Stimulated activated CD4-positive, alpha-beta T cell treated with anti-CD3 and anti-CD28 coated beads, Interleukin-1b, Interleukin-23, amount 100 ng/mL, for 48 hours (primary cell): ENCODE measurements at regions not wholly inside any gene's neighbourhood (a gene's known extent, or its start where the extent isn't known, plus 50 kb on each side); places are given as distances from the start of the nearest gene placed in this dataset.

Experiments
- DNase-seq: peaks from one replicate; pipeline ENCODE4 v3.0.0-alpha.2; 2020

DNA sequence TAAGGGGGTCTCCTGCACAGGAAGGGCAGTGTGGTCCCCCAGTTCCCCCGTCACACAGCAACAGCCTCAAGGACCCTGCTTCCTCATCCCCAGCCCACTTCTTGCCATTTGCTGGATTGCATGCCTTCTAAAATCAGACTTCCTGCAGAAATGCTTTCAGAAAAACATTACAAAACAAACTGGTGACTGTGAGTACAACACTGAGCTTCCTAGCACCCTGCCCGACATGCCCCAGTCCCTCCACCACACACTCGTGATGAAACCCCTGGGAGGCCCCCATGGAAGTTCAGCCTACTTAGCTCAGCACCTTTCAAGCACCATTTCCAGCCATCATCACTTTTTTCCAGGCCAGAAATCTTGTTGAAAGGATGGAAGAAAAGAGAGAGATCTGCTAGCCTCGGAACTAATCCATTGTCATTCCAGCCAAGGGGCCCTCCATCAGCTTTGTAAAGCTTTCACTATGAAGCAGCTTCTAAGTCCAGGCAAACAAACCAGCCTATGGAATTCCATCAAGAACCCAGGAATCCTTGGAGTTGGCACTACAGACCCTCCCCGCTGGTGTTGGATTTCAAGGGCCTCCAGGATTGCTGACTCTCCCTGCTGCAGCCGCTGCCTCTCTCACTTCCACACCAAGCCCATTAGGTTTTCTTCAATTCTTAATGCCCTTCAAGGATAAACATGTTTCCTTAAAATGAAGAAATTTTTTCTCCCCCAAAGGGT lies 114.6 kb downstream of the C5orf15 start:
- no peak for DNase-seq

DNA sequence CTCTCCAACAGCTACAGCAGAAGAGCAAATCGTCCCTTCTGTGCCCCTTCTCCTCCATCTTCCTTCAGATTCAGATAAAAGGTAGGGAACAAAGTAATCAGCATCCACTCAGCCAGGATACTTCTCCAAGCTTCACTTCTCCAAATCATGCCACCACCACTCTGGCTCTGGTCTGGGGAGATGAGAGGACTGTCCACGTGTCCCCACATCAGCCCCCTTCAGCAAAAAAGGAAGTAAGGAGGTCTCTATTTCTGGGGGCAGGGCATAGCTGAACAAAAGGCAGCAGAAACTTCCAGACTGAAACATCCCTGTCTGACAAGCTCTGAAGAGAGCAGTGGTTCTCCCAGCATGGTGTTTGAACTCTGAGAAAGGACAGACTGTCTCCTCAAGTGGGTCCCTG lies 116.9 kb downstream of the C5orf15 start:
- no peak for DNase-seq

DNA sequence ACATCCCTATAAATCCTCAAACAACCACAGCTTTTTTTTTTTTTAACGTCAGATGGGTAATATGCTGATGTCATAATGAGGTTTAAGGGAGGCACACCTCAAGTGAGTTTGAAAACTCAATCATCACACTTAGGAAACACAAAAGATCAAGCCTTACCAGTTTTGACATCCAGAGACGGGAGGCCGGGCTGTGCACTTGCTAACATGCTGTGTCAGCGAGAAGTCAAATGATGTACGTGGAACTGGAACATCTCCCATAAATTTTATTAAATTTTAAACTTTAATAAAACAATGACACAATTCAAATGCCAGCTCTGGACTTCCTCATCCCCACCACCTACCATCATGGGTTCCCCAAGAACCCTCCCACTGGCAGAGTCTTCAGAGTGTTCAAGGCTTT lies 117.6 kb downstream of the C5orf15 start:
- DNase-seq, result no peak

DNA sequence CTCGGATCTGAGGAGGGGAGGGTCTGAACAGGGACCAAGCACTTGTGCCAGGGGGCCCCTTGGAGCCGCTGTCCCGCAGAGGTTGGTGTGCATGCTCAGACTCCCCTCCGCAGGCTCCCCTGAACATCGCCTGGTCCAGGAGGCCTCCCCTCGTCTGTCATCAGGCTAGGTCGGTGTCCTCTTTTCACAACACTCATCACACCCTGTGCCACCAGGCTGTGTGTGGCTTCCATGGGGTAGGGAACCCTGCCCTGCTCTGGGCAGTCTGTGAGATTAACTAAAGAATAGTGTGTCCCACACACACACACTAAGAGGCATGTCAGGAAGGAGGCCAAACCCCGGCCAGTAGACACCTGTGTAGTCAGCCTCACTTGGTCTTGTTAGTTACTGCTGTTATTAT lies 119.3 kb downstream of the C5orf15 start:
- DNase-seq, result no peak

DNA sequence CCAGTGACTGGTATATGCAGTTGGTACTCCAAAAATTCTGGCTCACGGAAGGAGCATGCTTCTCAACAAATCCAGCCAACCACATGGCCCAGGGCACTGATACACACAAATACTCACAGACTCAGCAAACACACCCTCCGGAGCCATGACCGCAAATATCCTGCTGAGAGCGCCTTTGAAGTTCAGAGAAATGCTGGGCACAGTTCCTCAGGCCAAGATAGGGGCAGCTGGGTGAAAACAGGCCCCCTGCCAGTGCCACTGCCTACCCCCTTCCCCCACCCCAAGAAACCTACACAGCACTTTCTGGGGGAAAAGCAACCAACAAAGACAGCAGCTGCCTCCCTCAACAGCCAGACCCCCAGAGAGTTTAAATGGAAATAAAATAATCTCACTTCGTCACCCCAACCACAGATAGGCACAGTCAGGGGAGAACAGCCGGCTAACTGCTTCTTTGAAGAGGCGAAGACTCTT lies 120.0 kb downstream of the C5orf15 start:
- DNase-seq, result no peak

DNA sequence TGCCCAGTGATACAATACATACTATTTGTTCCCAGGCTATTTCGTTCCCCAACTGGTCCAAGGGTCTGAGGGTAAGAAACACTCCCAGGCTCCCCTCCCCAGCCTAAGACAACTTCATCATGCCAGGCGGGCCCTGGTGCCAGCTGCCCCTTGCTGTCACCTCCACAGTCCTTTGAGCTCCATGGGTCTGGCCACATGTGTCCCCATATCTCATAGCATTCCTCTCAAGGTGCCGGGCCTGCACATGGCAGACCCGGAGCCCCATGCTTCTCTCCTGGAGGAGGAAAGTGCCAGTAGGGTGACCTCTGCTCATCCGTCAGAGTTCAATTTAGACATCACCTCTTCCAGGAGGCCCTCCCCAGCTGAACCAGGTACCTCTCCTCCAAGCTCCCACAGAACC lies 120.5 kb downstream of the C5orf15 start:
- no peak for DNase-seq

DNA sequence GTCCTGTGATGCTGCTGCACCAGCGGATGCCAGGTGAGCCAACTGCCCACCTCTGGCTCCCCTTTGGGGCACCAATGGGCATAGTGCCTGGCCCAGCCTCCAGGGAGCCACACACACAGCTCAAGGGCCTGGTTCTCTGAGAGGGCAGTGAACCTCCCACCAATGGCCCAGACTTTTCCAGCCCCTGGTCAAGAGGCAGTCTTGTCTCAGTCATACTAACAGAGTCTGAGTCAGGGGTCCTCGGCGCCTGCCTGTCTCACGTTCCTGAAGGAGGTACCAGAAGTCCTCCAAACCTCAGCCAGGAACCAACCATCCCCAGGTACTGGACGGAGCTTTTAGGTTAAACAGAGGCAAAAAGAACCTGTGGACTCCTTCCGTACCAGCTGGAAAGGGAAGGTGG lies 121.1 kb downstream of the C5orf15 start:
- DNase-seq, result no peak

DNA sequence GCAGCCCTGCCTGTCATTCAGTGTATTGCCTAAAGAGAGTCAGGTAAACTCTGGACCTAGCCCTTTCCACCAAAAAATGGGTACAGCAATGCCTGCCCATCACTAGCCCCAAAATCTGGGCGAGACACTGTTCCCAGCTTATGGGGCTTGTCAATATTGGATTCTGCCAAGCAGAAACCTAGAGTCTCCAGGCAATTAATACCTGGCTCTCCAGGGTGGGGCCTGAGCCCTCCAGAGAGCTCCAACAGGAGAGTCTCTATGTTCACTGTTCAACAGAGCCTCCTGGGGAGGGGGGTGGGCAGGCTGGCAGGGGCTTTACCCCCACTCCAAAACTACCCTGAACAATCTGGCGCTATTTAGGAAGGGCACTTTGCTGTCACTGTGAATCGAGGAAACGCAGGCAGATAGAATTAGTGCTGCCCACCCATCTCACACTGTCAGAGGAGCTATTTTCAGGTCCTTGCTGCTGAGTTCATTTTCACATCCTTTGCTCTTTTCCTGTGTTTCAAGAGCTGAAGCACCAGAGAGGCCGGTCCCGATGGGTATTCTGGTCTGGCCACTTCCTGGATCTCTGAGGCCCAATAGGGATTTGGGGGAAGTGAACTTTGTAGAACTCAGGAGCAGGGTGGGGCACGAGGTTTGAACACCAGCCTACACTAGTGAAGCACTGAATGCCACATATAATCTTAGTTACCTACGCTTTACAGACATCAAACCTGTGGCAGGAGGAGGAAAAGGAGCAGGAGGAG lies 121.8 kb downstream of the C5orf15 start:
- no peak for DNase-seq

DNA sequence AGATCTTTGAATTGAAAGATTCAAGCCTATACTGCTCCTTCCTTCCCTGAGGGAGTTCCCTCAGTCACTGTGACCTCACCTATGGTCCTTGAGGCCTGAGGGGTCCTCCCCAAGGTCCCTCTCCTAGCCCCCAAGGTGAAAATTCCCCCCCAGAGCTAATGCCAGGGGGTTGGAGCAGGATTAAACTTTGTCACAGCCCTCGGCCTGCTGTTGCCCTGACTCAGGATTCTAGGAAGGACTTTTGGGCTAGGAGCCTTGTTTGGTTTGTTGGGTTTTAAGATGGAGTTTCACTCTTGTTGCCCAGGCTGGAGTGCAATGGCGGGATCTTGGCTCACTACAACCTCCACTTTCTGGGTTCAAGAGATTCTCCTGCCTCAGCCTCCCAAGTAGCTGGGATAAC lies 123.2 kb downstream of the C5orf15 start:
- DNase-seq, result no peak

DNA sequence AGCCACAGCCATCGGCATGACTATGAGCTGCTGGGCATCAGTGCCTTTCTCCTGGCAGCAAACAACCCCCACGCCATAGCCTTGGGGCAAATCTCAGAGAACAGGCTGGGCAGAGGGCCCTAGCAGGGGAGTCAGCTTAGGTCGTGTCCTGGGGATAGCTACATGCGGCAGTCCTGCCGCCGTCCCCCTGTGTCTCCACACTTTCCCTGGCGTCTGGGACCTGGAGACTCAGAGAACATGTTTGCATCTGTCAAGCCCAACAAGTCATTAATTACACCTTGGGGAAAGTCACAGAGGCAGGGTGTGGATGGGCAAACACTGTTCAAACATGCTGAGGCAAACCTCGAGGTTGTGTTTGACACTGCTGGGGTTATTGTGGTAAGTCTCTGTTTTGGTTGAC lies 123.6 kb downstream of the C5orf15 start:
- DNase-seq, result no peak

DNA sequence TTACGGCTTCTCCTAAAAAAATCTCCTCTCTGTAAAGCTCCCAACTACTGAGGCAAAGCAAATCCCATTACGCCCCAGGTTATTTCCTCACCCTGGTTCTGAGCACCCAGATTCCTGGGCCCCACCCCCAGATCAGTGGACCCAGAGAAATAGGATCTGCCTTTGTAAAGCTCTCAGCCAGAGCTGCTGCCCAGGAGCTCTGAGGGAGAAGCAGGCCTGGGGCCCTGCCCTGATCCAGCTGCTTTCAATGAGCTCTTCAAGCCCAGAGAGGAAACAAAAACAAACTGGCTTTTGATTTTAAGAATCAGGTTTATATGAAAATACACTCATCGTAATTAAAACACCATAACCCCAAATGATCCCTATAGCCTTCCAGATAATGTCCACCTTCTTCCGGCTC lies 124.5 kb downstream of the C5orf15 start:
- no peak for DNase-seq

DNA sequence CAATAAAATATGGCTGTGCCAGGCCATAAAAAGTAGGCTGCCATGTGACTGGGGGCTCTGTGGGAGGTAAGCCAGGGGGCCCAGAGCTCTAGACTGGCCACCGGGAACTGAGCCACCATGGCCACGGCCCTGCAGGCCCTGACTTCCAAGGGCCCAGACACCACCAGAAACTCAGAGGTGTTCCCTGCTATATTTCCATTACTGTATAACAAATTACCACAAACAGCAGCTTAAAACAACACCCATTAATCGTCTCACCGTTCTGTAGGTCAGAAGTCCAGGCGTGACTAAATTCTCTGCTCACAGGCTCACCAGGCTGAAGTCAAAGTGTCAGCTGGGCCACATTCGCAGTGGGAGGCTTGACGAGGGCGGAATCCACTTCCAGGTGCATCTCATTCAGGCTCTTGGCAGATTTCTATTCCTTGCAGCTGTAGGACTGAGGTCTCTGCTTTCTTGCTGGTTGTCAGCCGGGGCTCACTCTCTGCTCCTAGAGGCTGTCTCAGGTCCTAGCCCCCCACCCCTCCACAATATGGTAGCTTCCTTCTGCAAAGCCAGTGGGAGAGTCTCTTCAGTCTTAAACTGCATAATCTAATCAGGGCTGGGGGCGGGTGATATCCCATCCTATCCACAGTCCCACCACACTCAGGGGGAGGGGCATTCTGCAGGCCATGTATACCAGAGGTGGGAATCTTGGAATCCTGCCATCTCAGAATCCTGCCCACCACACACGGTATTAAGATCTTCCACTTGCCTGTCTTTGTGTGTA lies 125.4 kb downstream of the C5orf15 start:
- no peak for DNase-seq

DNA sequence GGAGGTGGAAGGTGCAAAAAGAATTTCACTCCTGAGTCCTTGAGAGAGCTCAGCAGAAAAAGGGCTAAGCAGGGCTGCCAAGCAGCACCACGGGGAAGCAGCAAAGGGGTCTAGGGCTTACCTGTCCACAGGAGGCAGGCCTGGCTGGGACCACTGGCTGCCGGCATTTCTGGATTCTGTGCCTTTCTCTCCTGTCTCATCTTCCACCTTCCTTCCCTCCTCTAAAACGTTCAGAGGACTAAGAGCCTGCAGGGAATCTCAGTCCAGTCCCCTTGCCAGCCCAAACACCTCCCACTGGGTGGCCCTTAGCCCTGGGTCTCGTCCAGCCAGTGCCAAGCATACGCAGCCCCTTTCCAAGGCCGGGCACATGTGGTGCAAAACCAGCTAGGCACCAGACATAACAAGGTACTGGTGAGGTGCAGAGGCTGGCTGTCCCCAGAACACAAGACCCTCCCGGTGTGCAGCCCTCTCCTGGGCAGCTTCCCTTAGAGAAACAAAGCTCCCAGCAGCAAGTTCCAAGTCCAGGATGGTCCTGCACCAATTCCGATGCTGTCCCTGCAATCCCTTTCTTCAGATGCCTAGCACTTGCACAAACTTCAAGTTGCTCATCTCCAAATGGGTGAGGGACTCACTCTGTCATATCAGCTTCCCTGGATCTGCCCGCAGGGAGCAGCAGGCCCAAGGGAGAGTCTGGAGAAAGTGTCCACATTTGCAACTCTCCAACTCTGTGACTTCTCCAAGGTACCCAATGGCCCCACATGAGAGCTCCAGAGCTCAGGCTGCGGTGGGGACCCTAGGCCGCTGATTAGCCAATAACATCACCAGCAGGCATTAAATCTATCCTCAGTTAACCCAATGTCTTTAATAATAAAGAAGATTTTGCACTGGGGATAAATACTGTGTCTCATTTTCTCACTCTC lies 126.3 kb downstream of the C5orf15 start:
- DNase-seq, result no peak

DNA sequence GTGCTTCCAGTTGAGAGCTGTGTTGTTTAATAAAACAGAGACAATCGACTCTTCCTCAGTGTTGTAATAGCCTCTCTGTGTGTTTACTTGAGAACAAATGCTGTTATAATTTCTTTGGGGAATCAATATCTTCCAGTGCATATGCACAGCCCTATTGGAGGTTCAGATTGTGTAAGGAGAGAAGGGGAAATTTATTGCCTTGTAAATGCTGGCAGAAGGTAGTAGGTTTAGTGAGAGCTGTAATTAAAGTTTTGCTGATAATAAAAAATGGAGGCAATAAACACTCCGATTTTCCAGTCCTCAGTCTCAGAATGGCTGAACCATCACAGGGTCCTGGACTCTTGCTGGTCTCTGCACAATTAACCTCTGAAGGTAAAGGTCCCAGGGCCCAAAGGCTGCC lies 128.3 kb downstream of the C5orf15 start:
- DNase-seq, result no peak

DNA sequence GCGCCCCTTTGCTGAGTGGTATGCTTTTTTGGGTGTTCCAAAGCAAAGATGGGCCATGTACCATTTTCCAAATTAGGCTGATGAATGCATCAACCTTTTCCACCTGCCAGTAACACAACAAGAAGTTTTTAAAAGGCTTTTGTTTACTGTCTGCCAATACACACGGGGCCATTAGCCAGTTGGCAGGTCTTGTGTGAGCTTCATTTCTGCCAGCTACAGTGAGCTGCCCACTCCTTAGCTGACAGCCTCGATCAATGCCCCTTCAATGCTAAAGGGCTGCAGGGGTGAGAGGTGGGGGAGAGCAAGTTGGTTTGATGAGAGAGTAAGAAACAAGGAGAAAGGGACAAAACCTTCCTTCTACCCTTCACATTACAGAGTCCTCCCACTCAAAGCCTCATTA lies 128.7 kb downstream of the C5orf15 start:
- DNase-seq, result no peak

DNA sequence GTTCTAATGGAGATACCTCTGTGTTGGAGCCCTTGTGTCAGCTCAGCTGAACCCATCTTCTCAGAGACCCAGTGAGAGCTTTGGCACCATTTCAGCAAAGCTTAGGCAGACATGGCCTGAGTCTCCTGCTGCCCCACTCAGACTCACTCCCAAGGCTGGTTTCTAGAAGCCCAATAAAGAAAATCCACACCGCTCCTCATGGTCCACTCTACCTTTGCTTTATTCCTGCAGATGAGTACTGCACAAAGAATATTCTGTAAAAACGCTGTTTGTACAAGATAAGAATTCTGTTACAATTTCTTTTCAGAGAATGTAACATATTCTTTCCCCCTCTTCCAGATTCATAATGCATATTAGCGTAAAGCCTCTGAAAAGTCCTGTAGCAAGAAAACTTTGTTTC lies 129.3 kb downstream of the C5orf15 start:
- no peak for DNase-seq

DNA sequence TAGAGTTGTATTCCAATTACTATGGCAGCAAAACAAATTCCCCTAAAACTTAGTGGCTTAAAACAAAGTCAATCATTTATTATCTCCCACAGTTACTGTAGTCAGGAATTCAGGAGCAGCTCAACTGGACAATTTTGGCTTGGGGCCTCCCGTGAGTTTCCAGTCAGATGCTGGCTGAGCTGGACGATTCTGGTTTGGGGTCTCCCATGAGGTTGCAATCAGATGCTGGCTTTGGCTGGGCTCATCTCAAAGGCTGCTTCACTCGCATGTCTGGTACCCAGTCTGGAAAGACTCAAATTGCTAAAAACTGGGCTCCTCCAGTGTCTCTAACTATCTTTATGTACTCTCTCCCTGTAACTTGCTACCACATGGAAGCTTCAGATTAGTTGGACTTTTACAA lies 130.1 kb downstream of the C5orf15 start:
- DNase-seq, result no peak

DNA sequence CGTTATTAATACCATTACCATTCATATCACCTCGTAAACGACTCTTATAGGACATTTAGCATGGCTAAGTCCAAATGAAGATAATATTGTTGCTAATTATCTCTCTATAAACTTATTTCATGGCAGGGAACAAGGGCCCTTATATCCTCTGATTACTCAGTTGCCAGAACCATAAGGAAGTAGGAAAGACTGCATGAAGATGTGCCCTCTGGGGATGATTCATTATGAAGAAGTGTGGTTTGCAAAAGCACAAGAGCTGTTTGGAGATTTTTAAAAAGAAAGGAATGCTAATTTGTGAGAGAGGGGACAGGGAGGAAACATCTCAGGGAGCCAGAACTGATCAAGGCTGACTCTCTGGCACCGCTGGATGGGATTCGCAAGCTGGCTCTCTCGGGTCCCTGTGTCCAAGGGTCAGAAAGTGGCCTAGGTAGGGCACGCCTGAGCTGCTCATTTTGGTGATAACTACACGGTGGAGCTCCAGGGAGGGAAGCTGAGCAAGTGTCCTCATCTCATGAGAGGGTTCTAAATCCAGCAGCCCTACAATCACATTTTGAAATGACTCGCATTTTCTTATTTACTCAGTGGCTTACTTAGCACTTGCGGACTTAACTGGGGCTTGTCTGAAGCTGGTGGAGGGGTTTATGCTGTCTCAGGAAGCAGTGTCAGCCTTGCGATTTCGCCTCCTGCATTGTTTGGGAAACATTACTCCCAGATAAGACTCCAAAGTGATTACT lies 136.8 kb downstream of the C5orf15 start:
- no peak for DNase-seq

DNA sequence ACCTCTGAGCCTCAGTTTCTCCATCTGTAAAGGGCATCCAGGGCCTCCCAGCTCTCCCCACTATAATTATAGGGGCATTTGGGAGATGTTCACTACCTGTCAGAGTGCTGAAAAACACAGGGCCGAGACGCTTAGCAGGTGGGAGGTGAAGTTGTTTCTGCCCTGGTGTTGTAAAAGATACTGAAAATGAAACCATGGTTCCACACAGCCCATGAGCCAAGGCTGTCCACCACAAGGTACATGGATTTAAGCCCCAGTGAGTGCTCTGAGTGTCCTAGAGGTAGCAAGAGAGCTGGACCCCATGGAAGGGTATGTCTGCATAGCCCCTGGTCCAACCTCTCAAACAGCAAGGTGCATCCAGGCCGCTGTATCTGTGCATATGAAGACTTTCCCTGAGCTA lies 137.5 kb downstream of the C5orf15 start:
- no peak for DNase-seq

DNA sequence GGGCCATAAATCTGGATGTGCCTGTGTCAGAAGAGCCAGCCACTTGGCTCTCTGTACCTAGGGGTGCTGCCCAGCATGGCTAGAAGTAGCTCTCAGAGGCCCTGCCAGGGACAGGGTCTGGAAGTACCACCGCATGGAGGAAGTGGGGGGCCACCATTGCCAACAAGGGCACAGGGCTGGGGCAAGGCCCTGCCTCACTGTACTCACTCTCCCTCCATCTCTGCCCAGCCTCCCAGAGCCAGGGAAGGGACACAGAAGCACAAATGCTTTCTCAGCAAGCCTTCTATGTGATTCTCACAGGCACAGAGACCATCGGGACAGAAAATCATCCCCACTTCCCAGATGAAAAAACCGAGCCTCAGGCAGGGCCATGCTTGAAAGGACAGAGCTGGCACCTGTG lies 138.1 kb downstream of the C5orf15 start:
- DNase-seq, result no peak

DNA sequence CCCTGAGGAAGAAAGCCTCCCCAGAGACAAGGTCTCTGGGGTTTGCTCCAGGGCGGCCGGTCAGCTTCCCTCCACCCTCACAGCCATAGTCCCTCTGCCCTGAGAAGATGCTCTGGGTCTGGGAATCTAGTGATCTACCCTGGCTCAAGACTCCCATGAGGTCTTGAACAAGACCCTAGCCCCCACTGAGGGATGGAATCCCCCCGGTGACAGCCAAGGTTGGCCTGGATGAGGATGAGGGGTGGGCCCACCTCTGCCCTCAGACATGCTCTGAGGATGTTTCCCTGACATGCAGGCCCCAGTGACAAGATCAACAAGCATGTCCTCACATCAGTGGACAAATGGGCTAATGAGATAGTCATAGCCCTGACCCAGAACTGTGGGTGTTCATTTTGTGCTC lies 138.6 kb downstream of the C5orf15 start:
- DNase-seq, result no peak

DNA sequence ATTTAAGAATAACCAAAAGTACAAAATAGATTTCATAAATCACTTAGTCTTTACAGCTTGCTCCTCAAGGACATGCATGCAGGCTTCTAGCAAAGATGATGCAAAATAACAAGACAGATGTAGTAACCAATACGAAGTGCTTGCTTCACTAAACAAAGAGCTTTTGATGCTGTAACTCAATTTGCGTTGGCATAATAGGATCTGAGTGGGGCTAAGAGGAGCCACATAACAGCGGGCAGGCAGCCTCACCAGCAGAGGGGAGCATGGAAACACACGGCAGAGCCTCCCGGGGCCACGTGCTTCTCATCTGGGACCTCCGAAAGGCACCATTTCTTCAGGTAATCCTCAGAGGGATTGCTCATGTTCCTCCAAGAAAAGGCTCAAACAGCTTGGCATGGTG lies 139.7 kb downstream of the C5orf15 start:
- no peak for DNase-seq
